HG03066 (cell line): ENCODE measurements at regions not wholly inside any gene's neighbourhood (a gene's known extent, or its start where the extent isn't known, plus 50 kb on each side); places are given as distances from the start of the nearest gene placed in this dataset.

Experiments used
- ATAC-seq: cut with Tn5 transposase; IDR thresholded peaks from one replicate; pipeline ENCODE4 v1.9.1; 2021; ENCODE audit warnings: low read depth; ENCODE audit not compliant: unreplicated experiment

DNA sequence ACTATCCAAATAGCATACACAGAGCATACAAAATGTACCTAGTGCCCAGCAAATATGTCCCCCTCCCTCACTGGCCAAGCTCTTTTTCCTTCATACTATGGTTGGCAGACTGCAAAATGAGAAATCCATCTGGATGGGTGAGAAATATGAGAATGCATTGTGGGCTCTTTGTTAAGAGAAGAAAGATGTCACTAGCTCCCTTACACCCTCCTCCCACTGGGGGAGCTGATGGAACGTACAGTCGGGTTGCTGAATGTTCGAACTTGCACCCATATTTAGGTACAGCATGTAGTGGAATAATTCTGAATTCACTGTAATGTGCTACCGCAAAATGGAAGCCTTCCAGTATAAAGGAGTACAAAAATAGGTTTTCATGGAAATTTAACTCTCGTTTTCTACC is 377.4 kb downstream of the GRIN2B start:
- no peak for ATAC-seq

GRCh38 chr12:13602172-13602571 is 379.2 kb downstream of the GRIN2B start:
- no peak for ATAC-seq

GRCh38 chr12:13599176-13599575 is 382.2 kb downstream of the GRIN2B start:
- no peak for ATAC-seq

DNA sequence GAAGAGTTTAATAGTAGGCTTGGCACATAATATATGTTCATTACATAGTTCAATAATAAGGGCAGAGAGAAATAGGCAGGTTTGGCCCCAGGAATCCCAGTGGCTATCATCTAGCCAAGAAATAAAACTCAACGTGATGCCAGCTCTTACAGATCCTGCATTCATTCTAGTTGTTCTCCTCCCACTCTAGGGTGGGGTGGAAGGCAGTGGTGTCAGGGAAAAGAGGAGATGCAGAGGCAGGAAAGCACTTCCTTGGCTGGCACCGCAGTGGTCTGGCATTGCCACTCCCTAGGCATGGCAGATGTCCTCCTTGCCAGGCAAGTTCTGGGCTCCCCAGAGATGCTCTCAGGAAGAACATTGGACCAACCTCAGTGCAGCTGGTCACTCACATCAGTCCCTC is 383.6 kb downstream of the GRIN2B start:
- ATAC-seq = no peak

DNA sequence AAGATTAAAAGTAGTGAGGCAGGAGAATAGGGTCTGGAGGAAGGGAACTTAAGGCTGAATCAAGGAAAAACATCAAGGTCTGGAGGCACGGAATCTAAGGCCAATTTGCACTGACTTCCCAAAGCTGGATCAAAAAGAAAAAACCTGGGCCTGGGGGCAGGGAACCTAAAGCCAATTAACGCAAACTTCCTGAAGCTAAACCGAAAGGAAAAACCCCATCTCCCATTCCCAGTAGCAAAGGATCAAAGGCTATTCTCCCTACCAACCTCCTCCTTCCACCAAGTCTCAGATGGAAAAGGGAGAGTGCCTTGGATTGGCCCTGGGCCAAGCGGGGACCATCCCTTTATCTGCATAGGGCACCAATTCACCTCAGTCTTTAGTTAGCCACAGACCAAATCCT is 384.2 kb downstream of the GRIN2B start:
- ATAC-seq = no peak

GRCh38 chr12:13596714-13597113 is 384.7 kb downstream of the GRIN2B start:
- no peak for ATAC-seq

DNA sequence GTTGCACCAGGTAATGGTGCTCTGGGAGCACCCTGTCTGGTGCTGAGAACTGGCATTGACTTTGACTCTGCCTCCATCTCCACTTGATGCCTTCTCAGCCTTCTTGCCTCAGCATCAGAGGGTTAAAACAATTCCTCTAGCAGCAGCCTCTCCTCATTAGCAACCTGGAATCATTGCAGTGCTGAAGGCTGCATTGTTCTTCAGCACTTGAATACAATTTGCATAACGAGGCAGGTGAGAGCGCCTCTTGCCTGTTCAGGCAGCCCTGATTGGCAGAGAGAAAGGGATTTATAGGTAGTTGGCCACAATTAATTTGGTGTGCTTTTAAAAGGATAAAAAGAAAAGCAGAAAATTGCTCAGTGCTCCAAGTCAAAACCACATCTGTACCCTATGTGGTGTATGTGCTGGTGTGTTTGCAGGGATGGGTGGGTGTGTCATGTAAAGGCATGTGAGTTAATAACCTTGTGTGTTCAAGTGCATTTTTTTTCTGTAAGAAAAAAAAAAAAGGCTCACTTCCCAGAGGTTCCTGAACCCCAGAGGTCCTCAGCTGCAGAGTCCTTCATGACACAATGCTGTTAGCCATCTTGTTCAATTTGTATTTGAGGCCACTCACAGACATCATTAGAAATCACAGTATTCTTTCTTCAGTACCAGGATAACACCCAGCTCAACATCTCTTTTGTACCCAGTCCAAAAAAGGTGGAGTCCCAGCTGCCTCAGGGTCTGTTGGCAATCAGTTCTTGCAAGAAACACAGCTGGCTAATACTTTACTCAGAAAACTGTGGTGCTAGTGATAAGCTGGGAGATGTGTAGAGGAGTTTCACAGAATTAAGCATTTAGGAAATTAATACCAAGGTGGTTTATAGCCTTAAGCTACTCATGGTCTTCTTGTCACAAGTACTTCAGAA is 385.6 kb downstream of the GRIN2B start:
- no peak for ATAC-seq

DNA sequence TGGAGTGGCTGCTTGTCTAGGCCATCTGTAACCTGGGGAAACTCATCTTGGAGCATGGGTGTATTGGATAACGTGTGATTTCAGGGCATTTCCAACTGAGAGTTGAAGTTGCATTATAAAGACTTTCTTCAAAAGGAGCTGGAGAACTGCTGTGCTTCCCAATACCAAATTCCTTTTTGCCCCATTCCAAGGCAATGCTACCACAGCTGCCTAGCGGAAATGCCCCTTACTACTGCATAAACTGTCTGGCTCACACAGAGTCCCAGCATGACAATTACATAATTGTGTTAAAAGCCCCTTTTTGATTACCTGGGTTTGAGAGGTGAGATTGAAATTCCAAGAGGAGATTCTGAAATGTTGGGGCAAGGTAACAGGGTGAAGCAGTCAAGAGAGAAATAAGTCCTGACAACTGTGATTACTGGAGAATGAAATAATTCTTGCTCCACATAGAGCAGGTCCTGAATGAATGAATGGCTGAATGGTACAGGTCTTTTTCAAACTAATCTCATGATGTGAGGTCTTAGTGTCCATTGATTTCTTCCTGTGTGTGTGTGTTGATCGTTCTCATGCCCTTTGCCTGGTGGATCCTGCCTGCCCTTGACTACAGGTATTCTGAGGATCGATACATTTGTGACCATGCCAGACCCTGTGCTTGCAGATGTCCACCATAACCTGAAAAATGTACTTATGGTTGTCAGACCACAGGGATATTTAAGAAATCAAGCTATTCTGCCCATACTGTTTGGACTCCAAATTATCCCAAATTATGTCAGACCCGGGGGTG is 386.5 kb downstream of the GRIN2B start:
- ATAC-seq = no peak

DNA sequence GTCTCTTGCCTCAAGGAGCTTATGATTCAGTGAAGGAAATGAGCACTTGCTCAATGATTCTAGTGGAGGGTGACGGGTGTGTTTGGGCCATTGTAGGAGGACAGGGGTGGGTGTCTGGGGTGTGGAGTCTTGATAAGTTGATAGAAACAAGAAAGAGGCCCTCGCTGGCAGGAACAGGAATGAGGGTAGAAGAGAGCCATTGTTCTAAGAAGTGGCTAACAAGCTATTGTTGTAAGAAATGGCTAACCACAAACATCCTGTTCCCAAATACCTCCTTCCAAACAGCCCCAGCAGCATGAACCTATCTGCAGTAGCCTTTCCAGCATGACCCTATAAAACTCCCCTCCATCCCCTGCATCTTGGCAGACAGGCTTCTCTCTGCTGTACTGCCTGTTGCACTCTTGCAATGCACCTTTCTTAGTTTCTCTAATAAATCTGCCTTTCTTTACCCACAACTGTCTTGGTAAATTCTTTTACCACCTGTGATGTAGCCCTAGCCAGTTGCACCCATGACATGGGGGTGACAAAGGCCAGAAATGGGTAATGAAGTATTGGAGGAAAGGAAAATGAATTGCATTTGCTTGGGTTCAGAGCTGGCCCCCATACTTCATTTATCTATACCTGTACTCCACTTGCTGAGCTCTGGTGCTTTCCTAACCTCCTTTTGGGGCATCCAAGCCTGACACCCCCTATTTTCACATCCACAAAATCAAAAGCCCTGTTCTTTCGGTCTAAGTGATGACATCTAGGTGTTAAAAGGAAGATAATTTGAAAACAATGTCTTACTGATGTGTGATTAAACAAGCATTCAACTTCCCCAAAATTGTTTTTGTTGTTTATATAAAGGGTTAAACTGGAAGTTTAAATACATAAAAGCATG is 389.1 kb downstream of the GRIN2B start:
- no peak for ATAC-seq

GRCh38 chr12:13591488-13591887 is 389.9 kb downstream of the GRIN2B start:
- ATAC-seq = no peak

DNA sequence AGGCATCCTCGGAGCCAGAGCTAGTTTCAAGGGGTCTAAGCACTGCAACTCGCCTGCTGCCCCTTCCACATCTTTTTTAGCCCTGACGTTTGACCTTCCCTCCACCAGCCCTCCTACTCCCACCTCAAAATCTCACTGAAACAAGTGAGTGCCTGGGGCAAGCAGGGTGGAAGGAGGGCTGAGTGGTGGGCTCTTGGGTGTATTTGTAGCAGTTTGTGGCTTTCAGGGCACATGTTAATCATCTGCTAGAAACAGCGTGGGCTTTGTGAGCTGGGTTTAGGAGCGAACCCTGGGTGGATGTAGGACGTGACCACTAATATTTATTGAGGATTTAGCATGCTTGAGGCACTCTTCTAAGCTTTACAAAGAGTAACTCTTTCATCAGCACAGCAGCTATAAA is 390.3 kb downstream of the GRIN2B start:
- no peak for ATAC-seq

DNA sequence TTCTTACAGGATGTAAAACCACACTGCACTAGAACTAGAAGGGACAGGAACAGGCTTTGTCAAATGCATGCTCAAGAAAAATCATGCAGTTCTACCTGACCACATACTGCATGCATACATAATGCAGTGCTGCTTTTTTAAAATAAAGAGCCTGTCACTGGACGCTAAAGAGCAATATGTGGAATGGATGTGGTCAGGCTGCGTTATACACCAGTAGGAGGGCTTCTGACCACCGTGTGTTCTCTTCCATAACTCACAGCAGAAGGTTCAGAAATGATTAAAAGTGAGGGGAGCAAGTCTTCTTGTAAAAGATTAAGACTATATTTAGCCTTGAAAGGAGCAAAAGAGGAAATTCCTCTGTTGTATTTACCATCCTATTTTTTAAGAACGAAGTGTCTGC is 392.0 kb downstream of the EMP1 start:
- no peak for ATAC-seq

- no peak for ATAC-seq
These were observed 391.3 kb downstream of the EMP1 start for GRCh38 chr12:13587721-13588390.

GRCh38 chr12:13586361-13586760 is 389.8 kb downstream of the EMP1 start:
- ATAC-seq = no peak

- no peak for ATAC-seq
These were observed 388.0 kb downstream of the EMP1 start for GRCh38 chr12:13584541-13584940.

GRCh38 chr12:13583630-13584029 is 387.1 kb downstream of the EMP1 start:
- no peak for ATAC-seq

- no peak for ATAC-seq
These were observed 385.9 kb downstream of the EMP1 start for GRCh38 chr12:13582421-13582820.

DNA sequence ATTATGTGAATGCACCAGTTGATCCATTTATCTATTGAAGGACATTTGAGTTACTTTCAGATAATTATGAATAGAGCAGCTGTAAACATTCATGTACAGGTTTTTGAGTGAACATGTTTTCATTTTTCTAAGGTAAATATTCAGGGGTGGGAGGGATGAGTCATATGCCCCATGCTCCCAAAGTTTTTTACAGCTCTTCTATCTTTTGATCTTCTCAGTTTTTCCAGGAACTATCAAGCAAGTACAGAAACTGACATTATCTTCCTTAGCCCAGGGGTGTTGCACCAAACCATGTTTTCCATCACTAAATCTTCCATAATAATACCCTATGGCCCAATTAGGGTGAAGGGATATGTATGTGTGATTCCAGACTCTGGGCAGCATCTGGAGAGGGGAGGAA is 384.5 kb downstream of the EMP1 start:
- ATAC-seq = no peak

DNA sequence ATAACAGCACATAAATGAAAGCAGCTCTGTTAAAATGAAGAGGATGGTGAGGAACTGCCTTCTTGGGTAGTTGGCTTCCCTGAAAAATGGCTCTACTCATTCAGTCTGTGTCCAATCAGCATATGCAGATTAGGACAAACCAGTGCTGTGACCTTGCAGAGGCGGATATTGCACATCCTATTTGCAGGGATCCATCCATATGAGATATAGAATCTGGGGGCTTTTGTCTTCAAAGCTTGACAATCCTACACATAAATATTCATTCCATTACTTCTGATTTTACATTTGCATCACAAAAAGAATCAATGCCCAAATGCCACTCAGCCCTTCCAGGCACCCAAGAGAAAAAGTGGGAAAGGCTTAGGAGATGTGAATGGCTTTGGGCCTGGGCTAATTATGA is 383.7 kb downstream of the EMP1 start:
- no peak for ATAC-seq

DNA sequence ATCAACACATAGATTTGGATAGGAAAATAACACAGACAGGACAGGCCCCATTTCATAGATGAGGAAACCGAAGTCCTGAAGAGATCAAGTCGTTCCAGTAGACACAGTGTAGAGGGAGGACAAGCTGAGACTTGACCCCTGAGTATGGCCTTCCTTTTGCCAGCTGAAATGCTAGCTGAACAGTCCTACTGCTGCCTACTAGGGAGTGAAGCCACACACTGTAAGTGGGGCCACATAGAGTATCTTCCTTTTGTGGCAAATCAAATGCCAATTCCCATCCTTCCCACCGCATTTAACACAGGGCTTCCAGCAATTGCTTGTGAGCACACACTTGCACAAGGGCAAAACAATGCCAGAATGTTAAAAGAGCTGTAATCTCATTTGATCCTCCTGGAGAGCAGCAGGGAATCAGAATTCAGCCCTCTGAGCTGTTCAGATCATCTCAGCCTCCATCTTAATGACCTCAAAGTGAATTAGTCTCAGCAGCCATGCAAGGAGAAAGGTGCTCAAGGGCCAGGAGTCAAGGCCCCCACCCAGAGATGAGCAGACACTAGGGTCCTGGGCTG is 380.5 kb downstream of the EMP1 start:
- no peak for ATAC-seq
